Kidney capillary endothelial cell (primary cell): ENCODE measurements at regions not wholly inside any gene's neighbourhood (a gene's known extent, or its start where the extent isn't known, plus 50 kb on each side); places are given as distances from the start of the nearest gene placed in this dataset.
"Not testable (repeated sequence)": the region's sequence is repeated elsewhere in the genome, so short reads cannot be mapped to it uniquely, and the experiment has no call there.

ENCODE experiments used
- DNase-seq: peaks from one replicate; pipeline ENCODE4 v3.0.0-alpha.2; 2018; ENCODE audit warnings: low spot score

DNA sequence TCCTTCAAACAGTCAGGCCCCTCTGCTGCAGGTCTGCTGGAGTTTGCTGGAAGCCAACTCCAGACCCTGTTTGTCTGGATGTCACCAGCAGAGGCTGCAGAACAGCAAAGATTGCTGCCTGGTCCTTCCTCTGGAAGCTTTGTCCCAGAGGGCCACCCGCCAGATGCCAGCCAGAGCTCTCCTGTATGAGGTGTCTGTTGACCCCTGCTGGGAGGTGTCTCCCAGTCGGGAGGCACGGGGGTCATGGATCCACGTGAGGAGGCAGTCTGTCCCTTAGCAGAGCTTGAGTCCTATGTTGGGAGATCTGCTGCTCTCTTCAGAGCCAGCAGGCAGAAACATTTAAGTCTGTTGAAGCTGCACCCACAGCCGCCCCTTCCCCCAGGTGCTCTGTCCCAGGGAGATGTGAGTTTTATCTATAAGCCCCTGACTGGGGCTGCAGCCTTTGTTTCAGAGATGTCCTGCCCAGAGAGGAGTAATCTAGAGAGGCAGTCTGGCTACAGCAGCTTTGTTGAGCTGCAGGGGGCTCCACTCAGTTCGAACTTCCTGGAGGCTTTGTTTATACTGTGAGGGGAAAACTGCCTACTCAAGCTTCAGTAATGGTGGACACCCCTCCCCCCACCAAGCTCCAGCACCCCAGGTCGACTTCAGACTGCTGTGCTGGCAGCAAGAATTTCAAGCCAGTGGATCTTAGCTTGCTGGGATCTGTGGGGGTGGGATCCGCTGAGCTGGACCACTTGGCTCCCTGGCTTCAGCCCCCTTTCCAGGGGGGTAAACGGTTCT lies 72.1 kb downstream of the OGFRL1 start:
- DNase-seq = not testable (repeated sequence)

DNA sequence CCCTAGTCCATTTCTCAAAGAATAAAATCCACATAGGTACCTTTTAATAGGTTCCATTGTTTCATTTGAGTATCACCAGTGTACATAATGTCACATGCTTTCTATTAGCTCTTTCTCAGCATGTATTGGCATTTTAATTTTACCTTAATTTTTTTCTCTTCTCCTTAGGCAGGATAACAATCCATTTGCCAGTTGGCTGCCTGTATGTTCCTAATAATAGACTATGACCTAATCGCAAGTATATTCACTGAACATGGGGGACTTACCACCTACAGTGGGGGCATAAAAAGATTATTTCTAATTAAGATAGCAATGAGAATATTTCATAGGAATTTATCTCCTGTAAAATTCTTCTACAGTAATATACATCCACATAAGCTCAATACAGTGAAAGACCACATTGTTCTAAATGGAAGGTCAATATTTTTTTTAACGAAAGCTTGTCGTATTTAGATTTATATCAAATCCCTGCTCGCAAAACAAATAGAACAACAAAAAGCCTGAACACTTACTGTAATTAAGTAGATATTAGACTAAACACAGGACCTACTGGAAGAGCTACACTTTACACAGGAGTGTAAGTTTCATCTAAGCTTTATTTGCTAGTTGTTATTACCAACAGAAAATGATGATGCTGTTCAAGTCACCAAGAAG lies 76.4 kb downstream of the OGFRL1 start:
- DNase-seq = no peak

DNA sequence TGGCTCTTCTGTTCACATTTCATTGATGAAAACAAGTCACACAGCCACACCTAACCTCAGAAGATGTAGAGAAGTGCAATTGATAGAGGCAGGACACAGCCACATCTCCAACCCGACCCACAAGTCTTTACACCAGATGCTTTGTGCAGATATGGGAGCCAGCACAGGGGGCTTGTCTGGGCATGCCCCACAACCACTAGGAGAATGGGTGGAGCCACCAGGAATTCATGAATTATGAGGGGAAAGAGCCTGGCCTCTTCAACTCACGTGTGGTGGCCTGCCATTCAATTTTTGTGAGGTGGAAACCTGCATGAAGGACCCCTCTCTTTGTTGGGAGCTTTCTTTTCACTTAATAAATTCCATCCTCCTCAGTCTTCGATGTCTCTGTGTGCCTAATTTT lies 79.1 kb downstream of the OGFRL1 start:
- no peak for DNase-seq

DNA sequence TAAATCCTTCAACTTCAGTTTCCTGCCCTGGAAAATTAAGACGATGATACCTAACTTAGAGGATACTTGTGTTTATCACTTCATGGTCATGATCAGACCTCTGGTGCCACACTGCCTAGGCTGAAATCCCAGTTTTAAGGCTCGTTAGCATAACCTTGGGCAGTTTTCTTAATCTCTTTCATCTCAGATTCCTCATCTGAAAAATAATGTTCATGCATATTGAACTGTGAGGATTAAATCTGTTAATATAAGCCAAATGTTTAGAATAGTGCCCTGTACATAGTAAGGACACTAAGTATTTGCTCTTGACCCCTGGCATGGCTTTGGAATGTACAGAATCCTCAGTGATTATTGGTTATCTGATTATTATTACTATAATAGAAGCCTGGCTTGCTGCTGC lies 79.7 kb downstream of the OGFRL1 start:
- no peak for DNase-seq

DNA sequence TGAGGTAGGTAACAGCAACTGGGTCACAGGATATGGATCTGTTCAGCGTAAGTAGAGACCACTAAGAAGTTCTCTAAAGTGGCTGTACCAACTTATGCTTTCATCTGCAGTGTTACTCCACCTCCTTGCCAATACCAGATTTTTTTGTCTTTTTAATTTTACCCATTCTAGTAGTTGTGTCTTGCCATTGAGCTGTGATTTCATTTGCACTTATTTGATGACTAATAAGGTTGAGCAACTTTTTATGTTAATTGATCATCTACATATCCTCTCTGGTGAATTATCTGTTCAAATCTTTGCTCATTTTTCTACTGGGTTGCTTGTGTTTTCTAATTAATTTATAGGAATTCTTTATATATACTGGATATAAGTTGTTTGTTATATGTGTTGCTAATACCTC lies 82.9 kb downstream of the OGFRL1 start:
- DNase-seq = no peak

DNA sequence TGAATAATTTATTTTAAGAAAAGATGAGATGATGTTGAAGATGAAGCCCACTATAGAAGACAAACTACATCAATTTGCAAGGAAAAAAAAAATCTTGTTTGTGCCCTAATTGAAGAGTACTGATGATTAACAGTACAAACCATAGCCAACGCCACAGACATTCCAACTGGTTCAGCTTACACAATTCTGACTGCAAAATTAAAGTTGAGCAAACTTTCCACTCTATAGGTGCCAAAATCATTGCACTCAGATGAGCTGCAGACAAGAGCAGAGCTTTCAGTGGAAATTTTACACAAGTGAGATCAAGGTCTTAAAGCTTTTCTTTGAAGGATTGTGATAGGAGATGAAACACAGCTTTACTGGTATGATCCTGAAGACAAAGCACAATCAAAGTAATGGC lies 85.3 kb downstream of the OGFRL1 start:
- no peak for DNase-seq

DNA sequence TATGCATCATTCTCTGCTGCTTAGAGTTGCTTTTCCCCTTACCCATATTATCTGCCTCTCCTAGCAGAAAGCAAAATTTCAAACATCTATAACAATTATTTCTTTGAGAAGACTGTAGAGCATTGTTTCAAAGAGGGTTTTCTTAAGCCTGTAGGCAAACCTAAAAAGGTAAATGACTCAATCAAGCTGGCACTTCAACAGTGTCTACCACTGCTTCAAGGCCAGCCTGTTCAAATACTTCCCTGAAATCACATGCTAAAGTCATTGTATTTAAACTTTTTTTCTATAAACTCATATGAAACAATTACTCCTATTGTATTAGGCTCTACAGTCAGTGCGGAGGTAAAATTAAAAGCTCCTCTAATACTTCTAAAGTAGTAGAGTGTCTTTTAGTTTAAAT lies 87.1 kb downstream of the OGFRL1 start:
- DNase-seq = no peak

DNA sequence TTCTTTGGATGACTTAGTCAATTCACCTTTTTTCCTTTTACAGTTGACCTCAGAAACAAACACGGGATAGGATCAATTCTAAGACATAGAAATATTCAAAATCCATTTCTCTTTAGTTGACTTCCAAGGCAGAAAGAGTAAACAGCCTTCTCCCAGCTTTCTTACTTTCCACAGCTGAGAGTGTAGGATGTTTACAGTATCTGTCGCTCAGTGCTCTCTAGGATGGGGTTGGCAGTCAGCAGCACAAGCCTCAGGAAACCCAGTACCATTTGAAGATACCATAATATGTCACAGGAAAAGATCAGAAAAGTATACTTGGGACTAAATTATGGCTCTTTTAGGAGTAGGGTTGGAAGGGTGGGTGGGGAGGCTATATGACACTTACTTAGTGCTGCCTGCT lies 88.2 kb downstream of the OGFRL1 start:
- DNase-seq = no peak

DNA sequence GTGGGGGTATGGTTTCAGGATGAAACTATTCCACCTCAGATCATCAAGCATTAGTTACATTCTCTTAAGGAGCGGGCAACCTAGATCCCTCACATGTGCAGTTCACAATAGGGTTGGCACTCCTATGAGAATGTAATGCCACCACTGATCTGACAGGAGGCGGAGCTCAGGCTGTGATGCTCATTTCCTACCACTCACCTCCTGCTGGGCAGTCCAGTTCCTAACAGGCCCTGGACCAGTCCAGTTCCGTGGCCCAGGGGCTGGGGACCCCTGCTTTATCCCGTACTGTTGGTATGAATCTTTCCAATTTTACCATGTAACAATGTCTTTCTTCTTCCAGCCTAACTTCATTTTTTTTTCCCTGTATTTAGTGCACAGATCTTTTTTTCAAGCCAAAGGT lies 94.9 kb downstream of the OGFRL1 start:
- no peak for DNase-seq

DNA sequence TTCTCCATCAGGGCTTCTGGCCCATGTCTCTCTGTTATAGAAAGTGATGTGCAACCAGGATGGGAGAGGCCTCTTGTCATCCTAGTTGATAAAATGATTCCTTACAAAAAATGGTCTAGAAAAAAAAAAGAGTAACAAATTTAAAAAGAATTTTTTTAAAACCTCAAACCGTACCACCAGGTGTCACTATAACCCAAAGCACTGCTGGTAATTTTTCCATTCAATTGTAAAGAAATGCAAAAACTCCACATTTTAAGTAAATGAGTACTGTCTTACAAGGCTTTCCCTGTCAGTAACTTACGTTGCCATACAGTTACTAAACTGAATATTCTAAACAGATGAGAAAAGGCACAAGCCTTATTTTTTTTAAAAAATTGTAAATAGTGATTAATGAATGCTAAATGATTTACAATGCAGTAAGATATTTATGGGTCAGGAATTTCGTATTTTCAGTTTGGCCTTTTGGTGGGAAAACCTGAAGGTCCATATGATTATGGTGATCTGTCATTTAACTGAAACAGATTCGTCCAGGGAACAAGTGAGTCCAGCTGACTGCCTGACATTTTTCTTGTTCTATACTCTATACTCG lies 95.4 kb downstream of the OGFRL1 start:
- peak; percentile 75 for DNase-seq

DNA sequence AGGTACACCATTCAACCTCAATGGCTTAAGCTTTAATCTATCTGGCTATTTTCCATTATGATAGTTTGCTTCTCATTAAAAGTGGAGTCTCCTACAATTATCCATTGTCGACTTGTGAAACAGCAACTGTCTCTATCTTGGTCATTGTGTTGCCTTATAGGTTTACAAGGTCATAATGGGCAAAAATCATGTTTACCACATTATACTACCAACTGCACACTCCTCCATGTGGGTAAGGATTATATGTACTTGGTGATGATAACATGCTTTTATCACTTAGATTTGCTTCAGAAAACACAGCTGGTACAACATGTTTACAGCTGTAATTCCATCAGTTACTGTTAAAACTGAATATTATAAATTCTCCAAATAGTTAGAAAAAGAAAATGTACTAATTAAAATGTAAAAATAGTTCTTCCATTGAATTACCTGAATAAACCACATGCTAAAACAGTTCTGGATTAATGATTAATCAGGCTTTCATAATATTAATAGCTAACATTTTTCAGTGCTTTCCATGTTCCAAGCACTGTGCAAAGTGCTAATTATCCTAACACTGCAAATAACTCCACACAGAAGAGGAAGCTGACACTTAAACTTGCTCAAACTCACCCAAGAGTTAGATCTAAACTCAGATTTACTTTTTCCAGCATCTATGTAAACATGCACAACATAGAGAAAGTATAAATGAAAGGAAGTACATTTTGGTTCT lies 96.7 kb downstream of the OGFRL1 start:
- DNase-seq = no peak

DNA sequence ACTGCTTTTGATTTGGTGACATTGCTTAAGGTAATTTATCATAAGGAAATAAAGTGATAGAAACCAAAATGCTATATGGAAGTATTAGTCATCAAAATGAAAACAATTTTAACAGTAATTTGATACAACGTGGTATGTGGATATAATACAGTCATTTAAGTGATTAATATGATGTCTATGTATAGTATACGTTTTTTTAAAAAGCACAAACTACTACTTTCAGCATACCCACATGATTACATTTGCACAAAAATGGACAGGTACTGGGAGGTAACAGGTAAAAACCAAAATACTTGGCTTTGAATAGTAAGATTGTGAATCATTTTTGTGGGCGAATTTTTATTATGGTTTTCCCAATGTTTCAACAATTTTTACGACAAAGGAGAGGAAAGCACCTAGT lies 97.6 kb downstream of the OGFRL1 start:
- no peak for DNase-seq

DNA sequence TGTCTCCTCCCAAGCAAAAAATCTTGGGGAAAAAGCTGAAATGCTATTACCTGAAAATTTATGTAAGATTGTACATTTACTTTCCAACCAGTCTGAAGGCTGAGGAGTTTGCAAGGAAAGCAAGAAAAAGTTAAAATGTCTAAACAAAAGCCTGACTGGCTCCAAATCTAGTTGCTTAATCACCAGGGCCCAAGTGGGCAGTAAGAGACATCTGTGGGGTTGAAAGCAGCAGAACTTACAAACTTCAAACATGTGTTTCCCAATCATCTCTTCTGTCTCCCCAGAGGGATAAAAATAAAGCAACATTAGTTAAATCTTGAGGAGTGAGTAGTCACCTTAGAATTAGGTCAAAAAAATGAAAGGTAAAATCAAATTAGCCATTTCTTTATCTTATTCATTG lies 98.6 kb downstream of the OGFRL1 start:
- DNase-seq = no peak

DNA sequence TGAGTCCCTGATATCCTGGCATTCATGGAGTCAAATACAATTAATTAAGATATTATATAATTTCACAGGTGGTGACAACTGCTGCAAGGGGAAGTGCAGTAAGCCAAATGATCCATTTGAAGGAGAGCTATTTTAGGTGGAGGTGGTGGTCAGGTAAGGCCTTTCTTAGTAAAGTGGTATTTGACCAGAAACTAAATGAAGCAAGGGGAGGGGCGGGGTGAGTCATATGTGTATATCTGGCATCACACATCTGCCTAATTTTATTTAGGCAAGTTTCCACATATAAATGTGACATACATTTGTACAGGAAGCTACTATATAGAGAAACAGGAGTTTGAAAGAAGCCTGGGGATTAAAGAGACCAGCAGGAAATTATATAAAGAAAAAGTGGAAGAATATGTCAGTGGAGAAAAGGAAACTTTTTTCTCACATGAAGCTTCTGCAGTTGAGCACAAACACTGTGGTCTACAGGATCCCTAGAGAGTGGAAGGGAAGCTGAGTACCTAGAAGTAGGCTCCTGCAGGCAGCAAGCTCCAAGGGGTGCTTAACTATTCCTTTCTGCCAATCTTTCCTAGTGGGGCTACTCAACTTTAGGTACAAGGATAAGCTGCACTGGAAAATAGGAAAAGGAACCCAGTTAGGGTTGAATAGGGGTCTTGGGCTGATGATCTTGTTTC lies 99.6 kb downstream of the OGFRL1 start:
- no peak for DNase-seq

DNA sequence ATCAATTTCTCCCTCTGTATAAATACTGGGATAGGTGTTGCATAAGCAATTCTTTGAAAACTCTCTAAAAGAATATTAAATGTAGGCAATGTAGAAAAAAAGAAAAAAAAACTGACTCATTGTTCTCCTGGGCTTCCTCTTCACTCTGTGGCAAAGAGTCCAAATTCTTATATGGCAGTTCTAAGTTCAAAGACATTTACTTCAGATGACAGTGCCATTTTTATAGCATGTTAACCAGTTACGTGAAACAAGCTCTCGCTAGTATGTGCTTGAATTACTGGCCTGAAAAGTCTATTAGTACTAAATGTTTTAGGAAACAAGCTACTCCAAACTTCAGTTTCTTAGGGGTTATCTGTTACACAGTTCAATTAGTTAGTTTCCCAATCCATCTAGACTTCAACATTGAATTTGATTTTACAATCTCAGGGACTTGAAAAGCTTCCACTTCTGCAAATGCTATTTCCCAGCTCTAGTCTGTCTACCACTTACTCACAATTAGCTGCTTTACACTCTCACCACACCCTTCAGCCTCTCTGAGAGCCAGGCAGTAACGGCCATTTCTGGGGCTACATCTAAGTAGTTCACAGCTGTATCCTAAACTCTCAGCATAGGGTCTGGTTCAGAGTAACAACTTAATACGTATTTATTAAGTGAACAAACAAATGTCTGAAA lies 100.4 kb downstream of the OGFRL1 start:
- DNase-seq = no peak

DNA sequence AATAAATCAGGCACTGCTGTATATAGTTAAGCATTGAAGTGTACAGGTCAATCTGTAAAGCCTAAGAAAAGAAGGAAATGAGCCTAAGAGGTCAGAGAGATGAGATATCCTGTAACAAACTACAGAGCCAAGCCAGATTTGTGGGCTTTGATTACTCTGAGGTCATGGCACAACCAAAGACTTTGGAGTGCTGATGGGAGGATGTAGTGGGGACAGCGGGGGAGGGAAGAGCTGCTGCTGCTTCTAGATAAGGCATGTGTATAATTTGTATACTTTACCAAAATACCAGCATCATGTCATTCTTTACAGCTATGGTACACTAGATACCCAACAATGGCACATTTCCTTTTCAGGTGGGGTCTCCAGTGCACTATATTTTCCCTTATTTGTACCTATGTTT lies 102.5 kb downstream of the OGFRL1 start:
- DNase-seq = no peak

DNA sequence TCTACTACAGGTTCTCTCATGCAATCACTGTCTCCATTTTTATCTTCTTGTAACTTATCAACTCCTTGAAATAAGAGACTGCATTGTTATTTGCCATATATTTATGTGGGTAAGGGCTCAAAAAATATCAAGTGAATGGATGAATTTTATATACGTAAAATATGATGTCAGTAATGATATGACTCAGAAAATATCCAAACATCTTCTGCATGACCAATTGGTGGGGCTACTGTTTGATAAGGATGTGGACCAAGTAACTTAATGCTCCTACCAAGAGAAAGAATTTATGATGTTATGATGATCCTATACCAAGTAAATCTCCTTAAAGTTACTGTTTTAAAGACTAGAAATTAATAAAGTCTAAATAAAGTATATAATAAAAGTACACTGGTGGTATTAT lies 103.7 kb downstream of the OGFRL1 start:
- no peak for DNase-seq

DNA sequence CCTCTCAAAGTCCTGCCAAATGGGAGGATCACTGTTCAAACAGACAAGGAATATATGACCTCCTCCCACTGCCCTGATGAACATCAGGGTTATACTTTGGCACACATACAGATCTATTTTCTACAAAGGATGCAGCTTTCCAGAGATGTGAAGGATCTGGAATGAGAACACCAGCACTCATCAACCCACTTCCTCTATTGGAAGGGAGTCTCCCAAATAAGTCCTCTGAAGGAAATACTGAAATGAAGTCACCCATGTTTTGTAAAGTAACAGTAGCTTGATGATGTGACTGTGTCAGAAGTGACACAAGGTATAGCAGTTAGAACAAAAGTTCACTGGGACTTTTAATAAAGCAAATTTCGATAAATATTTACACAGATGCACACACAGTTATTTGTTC lies 104.9 kb downstream of the OGFRL1 start:
- DNase-seq = peak; percentile 88

DNA sequence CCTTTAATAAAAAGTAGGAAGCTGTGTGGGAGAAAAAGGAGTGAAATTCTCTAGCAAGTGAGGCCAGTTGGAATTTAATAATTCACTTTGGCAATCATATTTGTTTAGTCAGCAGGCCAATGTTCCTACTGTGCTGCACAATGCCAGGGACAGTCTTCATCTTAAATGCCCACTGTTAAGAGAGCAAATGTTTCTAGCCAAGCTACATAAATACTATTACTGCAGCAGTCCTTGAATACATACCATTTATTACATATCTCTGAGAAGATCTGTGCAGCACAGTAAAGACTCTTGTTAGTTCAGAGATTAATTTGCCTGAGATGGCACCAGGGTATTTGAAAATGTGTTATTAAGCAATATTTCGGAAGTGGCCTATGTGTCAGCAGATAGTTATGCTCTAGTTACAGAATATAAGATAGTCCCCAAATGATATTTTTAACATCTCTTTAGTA lies 105.4 kb downstream of the OGFRL1 start:
- no peak for DNase-seq

DNA sequence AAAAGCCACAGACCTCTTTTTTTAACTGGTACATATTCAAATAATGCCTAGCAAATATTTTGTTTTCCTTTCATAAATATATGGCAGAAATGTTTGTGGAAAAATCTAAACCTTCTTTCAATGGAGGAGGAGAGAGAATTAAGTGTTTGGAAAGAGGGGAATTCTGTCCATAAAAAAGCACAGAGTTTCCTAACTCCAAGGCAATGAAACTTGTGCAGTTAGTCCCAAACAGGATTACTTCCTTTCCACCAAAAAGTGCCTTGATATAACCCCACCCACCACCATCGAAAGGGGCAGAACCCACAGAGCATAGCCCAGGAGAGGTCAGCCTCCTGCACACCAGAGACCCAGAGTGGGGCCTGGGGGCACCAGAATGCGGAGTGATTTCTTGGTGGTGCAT lies 106.3 kb downstream of the OGFRL1 start:
- DNase-seq = no peak

DNA sequence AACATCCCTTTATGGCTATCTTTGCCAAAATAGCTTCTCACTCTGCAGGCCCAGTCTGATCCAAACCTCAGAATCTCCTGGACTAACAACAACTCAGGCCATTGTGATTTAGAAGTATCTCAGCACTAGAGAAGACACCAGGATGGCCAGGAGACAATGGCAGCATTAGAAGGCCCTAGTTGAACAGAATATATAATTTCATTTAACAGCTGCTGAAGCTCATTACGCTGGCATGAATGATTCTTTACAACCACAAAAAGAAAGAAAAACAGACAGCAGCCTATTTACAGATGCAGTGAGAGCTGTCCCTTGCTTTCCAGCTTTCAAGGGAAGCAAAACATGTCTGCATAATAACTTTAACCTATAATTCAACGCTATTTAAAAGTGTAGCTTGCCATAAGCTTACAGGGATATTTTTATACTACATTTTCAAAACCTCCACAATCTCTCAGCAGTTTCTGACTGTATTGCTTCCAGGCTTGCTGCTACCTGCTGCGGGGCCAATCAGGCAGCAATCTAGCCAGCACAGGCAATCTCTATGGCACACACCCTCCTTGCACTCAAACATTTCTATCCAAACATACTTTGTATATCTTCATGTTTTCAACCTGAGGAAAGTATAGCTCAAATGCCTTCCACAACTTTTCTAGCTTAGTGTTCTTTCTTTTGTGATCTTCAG lies 107.3 kb downstream of the OGFRL1 start:
- DNase-seq = no peak
